GM23248 (cell line): ENCODE measurements at regions not wholly inside any gene's neighbourhood (a gene's known extent, or its start where the extent isn't known, plus 50 kb on each side); places are given as distances from the start of the nearest gene placed in this dataset.
"Not testable (repeated sequence)": the region's sequence is repeated elsewhere in the genome, so short reads cannot be mapped to it uniquely, and the experiment has no call there.

Experiments
- DNase-seq: peaks from one replicate; pipeline ENCODE4 v3.0.0-alpha.2; 2015
- H2AFZ ChIP-seq: fragments of 200-600 bp; sonication (generic); 2 replicates; pipeline ENCODE4 v1.6.1; 2016; ENCODE audit warnings: antibody characterized with exemption
- H3F3A ChIP-seq: fragments of 200-600 bp; sonication (generic); 2 replicates; pipeline ENCODE4 v1.6.1; 2016; ENCODE audit warnings: mild to moderate bottlenecking, antibody characterized with exemption, mixed run types; ENCODE audit not compliant: insufficient read depth
- H3K27ac ChIP-seq: fragments of 200-600 bp; sonication (generic); 2 replicates; pipeline ENCODE4 v1.5.1; 2016; ENCODE audit warnings: mild to moderate bottlenecking
- H3K27me3 ChIP-seq: fragments of 200-600 bp; sonication (generic); replicated peaks from 2 replicates; pipeline ENCODE4 v1.6.1; 2016; ENCODE audit warnings: mild to moderate bottlenecking; ENCODE audit not compliant: insufficient read depth
- H3K36me3 ChIP-seq: fragments of 200-600 bp; sonication (generic); 2 replicates; pipeline ENCODE4 v1.6.1; 2016; ENCODE audit warnings: low read depth, mild to moderate bottlenecking
- H3K4me1 ChIP-seq: fragments of 200-600 bp; sonication (generic); 2 replicates; pipeline ENCODE4 v1.6.1; 2016; ENCODE audit warnings: mild to moderate bottlenecking; ENCODE audit not compliant: insufficient read depth
- H3K4me2 ChIP-seq: fragments of 200-600 bp; sonication (generic); one replicate; pipeline ENCODE4 v1.6.1; 2016; ENCODE audit warnings: mild to moderate bottlenecking; ENCODE audit not compliant: unreplicated experiment
- H3K4me3 ChIP-seq: fragments of 200-600 bp; sonication (generic); 2 replicates; pipeline ENCODE4 v1.5.1; 2016; ENCODE audit warnings: mild to moderate bottlenecking
- H3K79me2 ChIP-seq: fragments of 200-600 bp; sonication (generic); 2 replicates; pipeline ENCODE4 v1.6.1; 2016; ENCODE audit warnings: mild to moderate bottlenecking; ENCODE audit not compliant: insufficient read depth
- H3K9ac ChIP-seq: fragments of 200-600 bp; sonication (generic); 2 replicates; pipeline ENCODE4 v1.6.1; 2016; ENCODE audit warnings: mild to moderate bottlenecking
- H3K9me2 ChIP-seq: fragments of 200-600 bp; sonication (generic); 2 replicates; pipeline ENCODE4 v1.6.1; 2016; ENCODE audit warnings: mixed run types, mild to moderate bottlenecking, moderate library complexity; ENCODE audit not compliant: insufficient read depth
- H3K9me3 ChIP-seq: fragments of 200-600 bp; sonication (generic); one replicate; pipeline ENCODE4 v1.6.1; 2017; ENCODE audit warnings: low read depth
- H4K20me1 ChIP-seq: fragments of 200-600 bp; sonication (generic); 2 replicates; pipeline ENCODE4 v1.6.0; 2016; ENCODE audit not compliant: insufficient read depth
- EZH2 ChIP-seq: fragments of 200-600 bp; sonication (generic); IDR thresholded peaks from 2 replicates; pipeline ENCODE4 v1.6.1; 2018; ENCODE audit warnings: antibody characterized with exemption, mild to moderate bottlenecking; ENCODE audit not compliant: insufficient read depth, poor library complexity, severe bottlenecking
- EZH2phosphoT487 ChIP-seq: fragments of 200-600 bp; sonication (generic); IDR thresholded peaks from 2 replicates; pipeline ENCODE4 v1.6.1; 2018; ENCODE audit warnings: antibody characterized with exemption, moderate library complexity, mild to moderate bottlenecking, low read depth; ENCODE audit not compliant: insufficient read depth
- WGBS, 2 experiments: methylation state at CpG; one replicate each; pipeline ENCODE4 v1.1.6; 2015 to 2017; ENCODE audit warnings: low lambda C conversion rate in 2 of 2, low coverage in 1 of 2; ENCODE audit errors: missing lambda C conversion rate in 2 of 2; 5-methylcytosine and 5-hydroxymethylcytosine counted together
- in situ Hi-C: fragments of 300-500 bp; cut with MboI; formaldehyde crosslinking; loops from 2 replicates; pipeline ENCODE4 v1.15.0; 2020

DNA sequence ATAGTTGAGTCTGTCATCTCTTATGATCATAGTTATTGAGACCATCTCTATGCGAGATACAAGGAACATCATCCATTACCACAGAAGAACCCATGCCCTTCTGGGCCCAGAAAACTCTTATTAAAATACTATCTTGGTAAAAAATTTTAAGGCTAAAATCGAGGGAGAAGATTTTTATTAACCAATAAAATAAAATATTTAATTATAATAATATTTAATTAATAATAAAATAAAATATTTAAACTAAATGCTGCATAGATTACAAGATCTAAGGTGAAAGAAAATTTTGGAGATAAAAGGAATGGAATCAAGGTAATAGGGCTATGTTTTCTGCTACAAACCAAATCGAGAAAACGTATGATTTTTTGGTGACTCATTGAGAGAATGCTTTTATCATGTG lies 540.2 kb downstream of the KCNH5 start:
- H3F3A ChIP-seq: no peaks in the 10 kb centered on the region
- no peaks in the 10 kb centered on the region for H3K36me3 ChIP-seq
- no peak overlapping the region for H3K4me3 ChIP-seq
- H4K20me1 ChIP-seq: no peaks in the 10 kb centered on the region
- H3K9me3 ChIP-seq: no peaks in the 10 kb centered on the region
- TF ChIP-seq EZH2 (no peak), EZH2phosphoT487 (no peak)
- H3K4me1 ChIP-seq: no peaks in the 10 kb centered on the region
- DNase-seq: no peak
- no peak overlapping the region for H3K4me2 ChIP-seq
- in situ Hi-C loops: no loop called here
- no peaks in the 10 kb centered on the region for H3K79me2 ChIP-seq
- no peaks in the 10 kb centered on the region for H3K27me3 ChIP-seq
- 19 to 31% methylated on average over 4 of the region's 4 CpGs for WGBS, 2 experiments
- no peaks in the 10 kb centered on the region for H3K9me2 ChIP-seq
- H3K27ac ChIP-seq: no peak overlapping the region
- H3K9ac ChIP-seq: no peak overlapping the region
- no peak overlapping the region for H2AFZ ChIP-seq

DNA sequence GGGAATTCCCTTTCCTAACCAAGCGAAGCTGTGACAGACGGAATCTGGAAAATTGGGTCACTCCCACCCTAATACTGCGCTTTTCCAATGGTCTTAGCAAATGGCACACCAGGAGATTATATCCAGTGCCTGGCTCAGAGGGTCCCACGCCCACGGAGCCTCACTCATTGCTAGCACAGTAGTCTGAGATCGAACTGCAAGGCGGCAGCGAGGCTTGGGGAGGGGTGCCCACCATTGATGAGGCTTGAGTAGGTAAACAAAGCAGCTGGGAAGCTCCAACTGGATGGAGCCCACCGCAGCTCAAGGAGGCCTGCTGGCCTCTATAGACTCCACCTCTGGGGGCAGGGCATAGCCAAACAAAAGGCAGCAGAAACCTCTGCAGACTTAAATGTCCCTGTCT lies 523.9 kb downstream of the KCNH5 start:
- 53 to 54% methylated on average over 8 to 9 of the region's 9 CpGs for WGBS, 2 experiments
- H3K36me3 ChIP-seq, H3K9me3 ChIP-seq, H3F3A ChIP-seq, H3K27me3 ChIP-seq, H3K79me2 ChIP-seq, H3K4me1 ChIP-seq, DNase-seq, in situ Hi-C loops, H3K9ac ChIP-seq, H2AFZ ChIP-seq, H3K9me2 ChIP-seq, H4K20me1 ChIP-seq, H3K27ac ChIP-seq, H3K4me2 ChIP-seq, H3K4me3 ChIP-seq: not testable (repeated sequence)

DNA sequence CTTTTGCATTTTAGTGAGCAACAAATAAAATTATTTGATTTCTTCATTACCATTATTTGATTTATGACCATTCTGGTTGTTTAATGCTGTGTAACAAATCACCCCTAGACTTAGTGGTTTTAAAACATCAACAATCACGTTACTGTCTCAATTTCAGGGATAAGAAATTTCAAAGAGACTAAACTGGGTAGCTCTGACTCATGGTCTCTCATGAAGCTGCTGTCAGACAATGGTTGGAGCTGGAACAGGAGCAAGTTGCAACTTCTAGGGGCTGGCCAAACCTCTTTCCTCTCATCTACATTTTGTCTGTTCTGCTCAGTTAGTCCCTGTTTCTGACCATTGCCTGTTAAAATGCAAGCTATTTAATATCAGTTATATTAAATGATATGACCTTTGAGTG lies 517.0 kb downstream of the KCNH5 start:
- H3K79me2 ChIP-seq: no peaks in the 10 kb centered on the region
- H3K9me2 ChIP-seq: no peaks in the 10 kb centered on the region
- H3K9ac ChIP-seq: no peak overlapping the region
- TF ChIP-seq EZH2: no peak
- no peak for TF ChIP-seq EZH2phosphoT487
- in situ Hi-C loops: no loop called here
- no peaks in the 10 kb centered on the region for H3K36me3 ChIP-seq
- no peak overlapping the region for H3K27ac ChIP-seq
- no peak overlapping the region for H3K4me2 ChIP-seq
- WGBS, 2 experiments: 0 to 5% methylated on average over 1 of the region's 1 CpG
- H4K20me1 ChIP-seq: no peaks in the 10 kb centered on the region
- no peak for DNase-seq
- no peak overlapping the region for H3K4me3 ChIP-seq
- no peaks in the 10 kb centered on the region for H3K9me3 ChIP-seq
- no peaks in the 10 kb centered on the region for H3K4me1 ChIP-seq
- H3F3A ChIP-seq: no peaks in the 10 kb centered on the region
- H2AFZ ChIP-seq: no peak overlapping the region
- H3K27me3 ChIP-seq: no peaks in the 10 kb centered on the region

DNA sequence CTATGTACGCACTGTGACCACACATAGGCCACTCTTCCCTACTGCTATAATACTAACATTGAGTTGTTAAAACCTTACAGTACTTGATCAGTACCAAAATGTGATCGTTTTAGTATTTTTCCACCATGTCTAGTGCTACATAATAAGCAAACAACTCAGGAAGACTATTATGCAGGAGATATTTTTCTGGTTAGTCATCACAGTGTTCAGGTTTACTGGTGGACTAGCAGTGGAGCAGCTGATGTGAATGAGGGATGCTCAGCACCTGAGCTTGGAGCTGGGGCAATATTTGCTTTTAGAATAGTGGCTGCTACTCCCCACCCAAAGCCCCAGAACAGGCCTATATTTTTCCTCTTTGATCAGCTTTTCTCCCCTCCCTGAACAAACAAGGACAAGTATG lies 513.1 kb downstream of the KCNH5 start:
- no peak overlapping the region for H3K27ac ChIP-seq
- DNase-seq: no peak

DNA sequence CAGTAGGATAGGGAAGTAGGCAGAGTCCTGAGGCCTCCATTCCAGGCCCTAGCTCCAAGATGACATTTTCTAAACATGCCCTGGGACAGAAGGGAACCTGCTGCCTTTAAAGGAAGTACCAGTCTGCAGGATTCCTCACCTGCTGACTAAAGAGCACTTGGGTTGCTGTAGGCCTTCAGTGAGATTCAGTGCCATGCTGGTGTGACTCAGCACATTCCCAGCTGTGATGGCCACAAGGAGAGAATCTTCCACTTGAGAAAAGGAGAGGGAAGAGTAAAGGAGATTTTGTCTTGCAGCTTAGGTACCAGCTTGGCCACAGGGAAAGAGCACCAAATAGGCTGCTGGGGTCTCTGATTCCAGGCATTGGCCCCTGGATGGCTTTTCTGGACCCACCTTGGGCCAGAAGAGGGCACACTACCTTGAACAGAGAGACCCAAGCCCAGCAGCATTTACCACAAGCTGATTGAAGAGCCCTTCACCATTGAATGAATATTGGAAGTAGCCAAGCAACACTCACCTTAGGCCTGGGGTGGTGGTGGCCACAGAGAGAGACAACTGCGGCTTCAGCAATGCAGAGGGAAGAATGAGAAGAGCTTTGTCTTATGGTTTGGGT lies 498.3 kb downstream of the KCNH5 start:
- WGBS, 2 experiments: 21 to 28% methylated on average over 1 of the region's 1 CpG
- Histone ChIP-seq H3K4me3 (no peak overlapping the region), H3K4me1 (no peaks in the 10 kb centered on the region), H3K4me2 (no peak overlapping the region), H2AFZ (no peak overlapping the region), H3K79me2 (no peaks in the 10 kb centered on the region), H3K9ac (no peak overlapping the region), H3F3A (no peaks in the 10 kb centered on the region), H3K9me2 (no peaks in the 10 kb centered on the region), H3K27ac (no peak overlapping the region), H4K20me1 (no peaks in the 10 kb centered on the region), H3K9me3 (no peaks in the 10 kb centered on the region), H3K27me3 (no peaks in the 10 kb centered on the region), H3K36me3 (no peaks in the 10 kb centered on the region)
- DNase-seq: no peak
- in situ Hi-C loops: no loop called here
- TF ChIP-seq EZH2 (no peak), EZH2phosphoT487 (no peak)

More for the DNA sequence above, 513.1 kb downstream of the KCNH5 start:
- no peaks in the 10 kb centered on the region for H3K9me3 ChIP-seq
- H3K9ac ChIP-seq: no peak overlapping the region
- in situ Hi-C loops: no loop called here
- H3K27me3 ChIP-seq: no peaks in the 10 kb centered on the region
- no peaks in the 10 kb centered on the region for H4K20me1 ChIP-seq
- no peaks in the 10 kb centered on the region for H3K79me2 ChIP-seq
- H3K36me3 ChIP-seq: no peaks in the 10 kb centered on the region
- no peak overlapping the region for H3K4me2 ChIP-seq
- H3K9me2 ChIP-seq: no peaks in the 10 kb centered on the region
- 34 to 38% methylated on average over 2 of the region's 2 CpGs for WGBS, 2 experiments
- TF ChIP-seq EZH2phosphoT487 (no peak), EZH2 (no peak)
- no peak overlapping the region for H3K4me3 ChIP-seq
- no peak overlapping the region for H2AFZ ChIP-seq
- no peaks in the 10 kb centered on the region for H3K4me1 ChIP-seq
- H3F3A ChIP-seq: no peaks in the 10 kb centered on the region
